NK-92 treated with Interleukin-12 subunit alpha and Interleukin-12 subunit beta, amount 100 ng/mL, for 24 hours (cell line): ENCODE measurements at regions not wholly inside any gene's neighbourhood (a gene's known extent, or its start where the extent isn't known, plus 50 kb on each side); places are given as distances from the start of the nearest gene placed in this dataset.

Source experiments
- DNase-seq: peaks from one replicate; lab custom pipeline; 2025; lab: John Stamatoyannopoulos, UW

DNA sequence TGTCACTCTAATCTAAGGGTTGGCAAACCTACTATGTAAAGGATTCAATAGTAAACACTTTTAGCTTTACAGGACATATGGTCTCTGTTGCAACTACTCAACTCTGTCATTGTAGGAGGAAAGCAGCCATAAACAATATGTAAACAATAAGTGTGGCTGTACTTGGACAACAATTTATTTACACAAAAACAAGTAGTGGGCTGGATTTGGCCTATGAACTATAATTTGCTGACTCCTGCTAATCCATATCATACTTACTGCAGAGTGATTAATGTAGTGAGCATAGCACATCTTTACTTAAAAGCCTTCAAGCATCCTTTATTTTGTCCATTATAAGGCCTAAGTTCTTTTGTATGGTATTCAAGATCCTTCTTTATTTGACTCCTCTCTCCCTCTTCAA lies 441.9 kb downstream of the ZIC1 start:
- no peak for DNase-seq

DNA sequence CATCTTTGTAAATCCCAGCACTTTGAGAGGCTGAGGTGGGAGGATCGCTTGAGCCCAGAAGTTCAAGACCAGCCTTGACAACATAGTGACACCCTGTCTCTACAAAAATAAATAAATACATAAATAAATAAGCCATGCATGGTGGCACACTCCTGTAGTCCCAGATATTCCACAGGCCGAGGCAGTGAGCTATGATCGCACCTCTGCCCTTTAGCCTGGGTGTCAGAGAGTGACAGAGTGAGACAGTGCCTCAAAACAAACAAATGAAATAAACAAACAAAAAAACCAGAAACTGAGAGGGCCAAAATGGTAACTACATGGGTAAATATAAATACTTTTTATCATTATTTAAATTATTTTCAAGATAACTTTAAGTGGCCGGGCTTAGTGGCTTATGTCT lies 445.4 kb downstream of the ZIC1 start:
- DNase-seq = no peak

DNA sequence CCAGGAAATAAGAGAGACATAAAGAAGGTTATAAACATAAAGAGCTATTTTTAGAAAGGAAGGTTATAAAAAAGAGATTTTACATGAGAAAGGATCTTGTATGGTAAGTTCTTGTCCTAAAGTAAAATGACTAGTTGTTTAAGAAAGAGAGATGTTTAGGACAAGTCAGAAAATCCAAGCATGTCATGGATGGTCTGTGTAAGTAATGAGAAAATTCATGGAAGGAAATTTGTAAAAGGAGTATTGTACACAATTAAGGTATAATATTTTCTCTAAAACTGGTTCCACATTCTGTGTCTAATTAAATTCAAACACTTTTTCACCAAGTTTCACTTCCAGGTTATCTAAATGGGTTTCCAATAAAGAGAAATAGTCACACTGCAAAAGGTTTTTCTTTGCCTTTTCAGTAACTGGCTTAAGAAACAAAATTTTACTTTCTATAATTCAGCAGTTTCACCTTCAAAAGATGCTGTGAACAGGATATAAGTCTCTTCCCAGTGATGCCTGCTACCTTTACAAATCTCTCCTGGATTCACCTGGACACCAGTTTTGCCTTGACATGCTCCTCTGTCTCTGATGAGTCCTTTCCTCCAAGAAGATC lies 455.7 kb downstream of the ZIC1 start:
- DNase-seq = no peak

- DNase-seq = no peak
These were observed 457.4 kb downstream of the ZIC1 start for GRCh38 chr3:147866561-147866960.

DNA sequence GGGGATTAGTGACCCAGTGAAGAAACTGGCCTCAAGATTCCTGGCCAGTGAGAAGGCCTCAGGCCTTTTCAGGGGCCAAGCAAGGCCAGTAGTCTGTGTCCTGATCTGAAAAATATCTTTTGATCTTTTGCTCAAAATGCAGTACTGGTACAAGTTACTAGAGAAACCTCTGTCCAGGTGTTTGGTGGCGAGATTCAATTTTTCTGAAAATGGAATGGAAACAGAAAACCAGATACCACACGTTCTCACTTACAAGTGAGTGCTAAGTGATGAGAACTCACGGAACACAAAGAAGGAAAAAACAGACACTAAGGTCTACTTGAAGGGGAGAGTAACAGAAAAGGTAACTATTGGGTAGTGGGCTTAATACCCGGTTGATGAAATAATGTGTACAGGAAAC lies 463.4 kb downstream of the ZIC1 start:
- no peak for DNase-seq

- no peak for DNase-seq
These were observed 466.3 kb downstream of the ZIC1 start for GRCh38 chr3:147875498-147875897.

DNA sequence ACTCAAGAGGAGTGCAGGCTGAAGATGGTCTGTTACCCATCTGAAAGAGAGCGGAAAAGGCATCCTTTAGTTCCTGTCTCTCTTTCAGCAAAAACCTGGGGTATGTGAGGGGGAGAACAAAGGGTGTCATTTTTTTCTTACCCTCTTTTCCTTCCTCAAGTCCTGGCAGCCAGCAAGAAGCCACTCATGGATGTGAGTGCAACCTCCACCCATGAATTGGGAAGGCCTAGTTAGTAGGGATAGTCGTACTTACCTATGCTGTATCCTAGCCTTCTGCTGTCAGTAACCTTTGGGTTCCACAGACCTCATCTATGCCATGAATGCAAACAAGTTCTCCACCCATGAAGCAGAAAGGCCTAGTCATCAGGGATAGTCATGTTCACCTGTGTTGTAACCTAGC lies 472.8 kb downstream of the ZIC1 start:
- DNase-seq = no peak

GRCh38 chr3:147886879-147887278 lies 477.7 kb downstream of the ZIC1 start:
- no peak for DNase-seq

DNA sequence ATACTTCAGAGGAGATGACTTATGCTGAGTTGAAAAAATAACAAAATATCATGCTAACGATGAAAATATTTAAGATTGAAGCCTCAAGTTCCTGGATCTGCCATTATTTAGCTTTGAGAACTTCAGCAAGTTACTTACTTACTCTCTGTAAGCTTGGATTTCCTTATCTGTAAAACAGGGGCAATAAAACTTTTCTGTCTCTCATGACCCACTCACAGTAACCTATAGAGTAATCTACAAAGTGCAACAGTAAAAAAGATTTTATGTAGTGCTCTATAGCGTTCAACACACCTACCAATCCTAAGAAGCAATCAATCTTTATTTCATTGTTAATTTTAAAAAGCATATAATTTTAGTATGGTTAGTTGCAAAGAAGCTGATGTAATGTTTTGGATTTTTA lies 478.6 kb downstream of the ZIC1 start:
- no peak for DNase-seq

DNA sequence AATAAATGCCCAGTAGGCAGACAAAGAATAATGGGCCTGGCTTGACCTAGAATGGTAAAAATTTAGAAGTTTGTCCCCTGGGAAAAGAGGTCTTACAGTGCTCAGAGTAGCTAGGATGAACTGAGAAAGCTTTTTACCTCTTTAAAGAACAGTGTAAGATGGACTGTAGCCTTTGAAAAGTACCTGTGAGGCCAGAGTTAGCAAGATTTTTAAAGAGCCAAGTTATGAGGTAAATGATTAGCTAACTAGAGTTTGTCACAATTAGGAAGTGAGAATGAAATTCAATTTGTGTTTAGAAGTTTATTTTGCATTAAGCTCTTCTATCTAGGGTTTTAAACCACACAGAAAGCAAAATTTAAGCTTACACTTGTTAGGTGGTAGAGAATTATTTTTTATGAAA lies 480.9 kb downstream of the ZIC1 start:
- no peak for DNase-seq

DNA sequence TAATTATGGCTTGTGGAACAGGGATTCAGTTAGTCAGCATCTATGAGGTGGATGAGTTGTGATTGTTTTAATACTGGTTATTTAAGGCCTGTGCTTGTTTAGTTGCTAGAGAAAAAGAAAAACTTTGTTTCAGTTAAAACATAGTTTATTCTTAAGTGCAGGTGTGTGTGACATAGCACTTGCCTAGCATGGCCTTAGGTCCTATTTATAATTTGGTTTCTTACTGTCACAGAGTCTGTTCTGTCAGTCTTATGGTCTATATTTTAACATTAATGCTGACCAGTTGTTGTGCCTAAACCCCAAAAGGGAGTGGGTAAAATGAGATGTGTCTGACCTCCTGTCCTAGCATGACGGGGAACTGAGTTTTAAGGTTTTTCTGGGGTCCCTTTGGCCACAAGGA lies 486.3 kb downstream of the ZIC1 start:
- DNase-seq = no peak

GRCh38 chr3:147900851-147901250 lies 491.7 kb downstream of the ZIC1 start:
- no peak for DNase-seq

DNA sequence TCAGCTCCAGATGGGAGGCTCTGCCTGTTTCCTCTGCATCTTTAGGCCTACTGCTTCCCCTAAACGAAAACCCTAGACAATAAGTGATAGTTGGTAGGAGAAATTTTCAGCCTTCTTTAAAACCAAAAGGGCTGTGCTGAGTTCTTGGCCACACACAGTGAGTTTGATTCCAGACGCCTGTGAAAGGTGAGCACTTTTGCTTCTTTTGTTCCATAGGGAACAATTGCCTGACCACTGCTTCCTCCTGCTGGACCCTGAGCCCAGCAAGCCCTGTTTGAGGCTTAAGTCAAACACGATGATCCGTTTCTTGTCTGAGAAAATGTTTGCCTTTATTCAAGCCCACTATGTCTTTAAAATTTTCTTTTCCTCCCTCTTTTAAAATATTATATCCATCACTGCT lies 493.9 kb downstream of the ZIC1 start:
- no peak for DNase-seq

- no peak for DNase-seq
These were observed 495.3 kb downstream of the ZIC1 start for GRCh38 chr3:147904421-147904820.

GRCh38 chr3:147906285-147906684 lies 497.1 kb downstream of the ZIC1 start:
- DNase-seq = no peak

DNA sequence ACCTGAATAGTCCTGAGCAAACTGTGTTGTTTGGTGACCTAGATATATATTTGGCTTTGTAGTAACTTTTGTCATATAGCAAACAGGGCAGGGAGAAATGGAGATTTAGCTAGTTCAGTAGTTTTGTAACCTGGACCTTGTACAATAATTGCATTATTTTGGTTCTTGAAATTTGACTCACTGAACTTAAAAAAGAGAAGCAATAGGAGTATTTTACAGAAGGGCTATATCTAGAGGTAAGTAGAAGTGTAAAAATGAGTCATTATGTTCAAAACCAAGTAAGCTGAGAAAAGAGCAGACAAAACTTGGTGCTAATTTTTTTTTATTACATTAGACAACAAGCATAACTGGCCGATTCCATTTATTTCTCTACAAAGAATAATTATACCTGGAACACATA lies 505.4 kb downstream of the ZIC1 start:
- no peak for DNase-seq

GRCh38 chr3:147915057-147915456 lies 505.9 kb downstream of the ZIC1 start:
- DNase-seq = no peak

GRCh38 chr3:147919496-147919895 lies 510.3 kb downstream of the ZIC1 start:
- no peak for DNase-seq

GRCh38 chr3:147921051-147921450 lies 511.9 kb downstream of the ZIC1 start:
- DNase-seq = no peak

DNA sequence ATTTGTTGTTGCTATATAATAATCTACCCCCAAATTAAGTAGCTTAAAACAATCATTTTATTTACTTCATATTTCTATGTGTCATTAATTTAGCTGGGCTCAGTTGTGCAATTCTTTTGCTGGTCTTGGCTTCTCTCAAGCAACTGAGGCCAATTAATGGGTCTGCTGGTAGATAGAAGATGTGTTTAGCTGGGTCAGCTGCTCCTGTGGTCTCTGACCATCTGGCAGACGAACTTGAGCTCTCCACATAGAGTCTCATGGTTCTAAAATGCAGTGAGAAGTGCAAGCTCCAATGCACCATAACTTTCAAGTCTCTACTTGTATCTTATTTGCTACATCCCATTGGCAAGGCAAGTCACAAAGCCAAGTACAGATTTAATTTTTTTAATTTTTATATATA lies 515.6 kb downstream of the ZIC1 start:
- DNase-seq = no peak

GRCh38 chr3:147925272-147925671 lies 516.1 kb downstream of the ZIC1 start:
- no peak for DNase-seq

- no peak for DNase-seq
These were observed 521.2 kb downstream of the ZIC1 start for GRCh38 chr3:147930232-147930807.

- DNase-seq = no peak
These were observed 525.5 kb downstream of the ZIC1 start for GRCh38 chr3:147934451-147935180.

DNA sequence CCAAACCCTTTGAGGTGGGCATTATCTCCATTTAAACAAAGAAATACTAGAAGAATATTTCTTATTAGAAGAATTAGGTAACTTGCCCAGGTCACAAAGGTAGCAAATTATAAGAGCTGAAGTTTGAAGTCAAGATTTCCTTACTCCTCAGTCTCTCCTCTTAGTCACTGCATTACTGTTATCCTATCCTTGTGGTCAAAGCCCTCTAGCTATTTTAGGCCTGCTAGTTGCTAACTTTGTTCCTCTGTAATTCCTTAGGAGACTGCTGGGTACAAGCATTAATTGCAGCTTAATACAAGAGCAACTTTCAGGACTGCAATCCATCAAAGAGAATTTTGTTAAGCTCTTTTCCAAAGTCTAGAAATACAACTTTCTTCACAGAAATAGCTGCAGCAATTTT lies 528.2 kb downstream of the ZIC1 start:
- DNase-seq = no peak
